Thoracic aorta (tissue), 2 donors: ENCODE measurements at regions not wholly inside any gene's neighbourhood (a gene's known extent, or its start where the extent isn't known, plus 50 kb on each side); places are given as distances from the start of the nearest gene placed in this dataset.

Experiments
- ATAC-seq: fragments of 150-250 bp; one replicate; pipeline ENCODE4 v1.8.0; 2017; ENCODE audit warnings: low read depth; ENCODE audit not compliant: insufficient number of reproducible peaks, low FRiP score
- DNase-seq: peaks from one replicate; pipeline ENCODE4 v3.0.0-alpha.2; 2020; ENCODE audit warnings: low spot score
- H3K27ac ChIP-seq, 2 donors: fragments of 200-600 bp; sonication (generic); 1 replicate in 1 of 2; 2 replicates in 1 of 2; pipeline ENCODE4 v1.5.1; 2016; ENCODE audit warnings: mild to moderate bottlenecking in 2 of 2, moderate library complexity in 2 of 2
- H3K27me3 ChIP-seq: fragments of 200-600 bp; sonication (generic); replicated peaks from 2 replicates; pipeline ENCODE4 v1.6.0; 2016; ENCODE audit warnings: mild to moderate bottlenecking; ENCODE audit not compliant: insufficient read depth
- H3K36me3 ChIP-seq: fragments of 200-600 bp; sonication (generic); one replicate; pipeline ENCODE4 v1.5.1; 2016
- H3K4me1 ChIP-seq, 2 donors: fragments of 200-600 bp; sonication (generic); 1 replicate in 1 of 2; 2 replicates in 1 of 2; pipeline versions ENCODE4 v1.5.1 to v1.6.0; 2016; ENCODE audit warnings: low read depth in 2 of 2, mild to moderate bottlenecking in 1 of 2; ENCODE audit not compliant: control insufficient read depth in 1 of 2
- H3K4me3 ChIP-seq: fragments of 200-600 bp; sonication (generic); 2 replicates; pipeline ENCODE4 v1.5.1; 2016; ENCODE audit warnings: mild to moderate bottlenecking
- H3K9me3 ChIP-seq: fragments of 200-600 bp; sonication (generic); 2 replicates; pipeline ENCODE4 v1.5.1; 2016
- TF ChIP-seq, protein P1 (sequence below): fragments of 200-600 bp; sonication (generic); IDR thresholded peaks from one replicate; pipeline ENCODE4 v1.5.1; 2019; ENCODE audit warnings: antibody characterized with exemption

DNA sequence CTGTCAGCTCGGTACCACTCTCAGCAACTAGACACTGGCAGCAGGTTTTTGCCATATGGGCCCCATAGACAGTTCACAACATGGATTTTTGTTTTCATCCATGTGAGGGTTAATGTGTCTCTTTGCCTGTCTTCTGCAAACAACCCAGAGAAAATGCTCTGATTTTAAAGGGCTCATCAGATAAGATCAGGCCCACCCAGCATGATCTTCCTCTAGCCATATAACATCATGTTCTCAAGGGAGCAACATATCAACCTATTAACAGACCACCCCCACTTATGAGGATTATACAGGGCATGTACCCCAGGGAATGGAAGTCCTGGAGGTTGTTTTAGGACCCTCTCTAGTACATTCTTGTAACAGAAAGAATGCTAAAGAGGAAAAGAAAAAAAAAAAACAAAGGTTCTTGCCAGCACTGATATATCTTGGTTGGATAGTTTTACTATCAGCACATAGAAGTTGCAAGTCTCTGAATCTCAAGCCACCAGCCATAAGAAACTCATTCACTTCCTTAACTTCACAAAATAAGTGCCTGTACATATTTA lies 1015.1 kb downstream of the TLE4 start:
- H3K27me3 ChIP-seq: no peaks in the 10 kb centered on the region
- H3K4me1 ChIP-seq: no peaks in the 10 kb centered on the region
- DNase-seq (no peak), ATAC-seq (no peak)
- no peaks in the 10 kb centered on the region for H3K9me3 ChIP-seq
- no peaks in the 10 kb centered on the region for H3K36me3 ChIP-seq
- TF ChIP-seq, protein P1, sequence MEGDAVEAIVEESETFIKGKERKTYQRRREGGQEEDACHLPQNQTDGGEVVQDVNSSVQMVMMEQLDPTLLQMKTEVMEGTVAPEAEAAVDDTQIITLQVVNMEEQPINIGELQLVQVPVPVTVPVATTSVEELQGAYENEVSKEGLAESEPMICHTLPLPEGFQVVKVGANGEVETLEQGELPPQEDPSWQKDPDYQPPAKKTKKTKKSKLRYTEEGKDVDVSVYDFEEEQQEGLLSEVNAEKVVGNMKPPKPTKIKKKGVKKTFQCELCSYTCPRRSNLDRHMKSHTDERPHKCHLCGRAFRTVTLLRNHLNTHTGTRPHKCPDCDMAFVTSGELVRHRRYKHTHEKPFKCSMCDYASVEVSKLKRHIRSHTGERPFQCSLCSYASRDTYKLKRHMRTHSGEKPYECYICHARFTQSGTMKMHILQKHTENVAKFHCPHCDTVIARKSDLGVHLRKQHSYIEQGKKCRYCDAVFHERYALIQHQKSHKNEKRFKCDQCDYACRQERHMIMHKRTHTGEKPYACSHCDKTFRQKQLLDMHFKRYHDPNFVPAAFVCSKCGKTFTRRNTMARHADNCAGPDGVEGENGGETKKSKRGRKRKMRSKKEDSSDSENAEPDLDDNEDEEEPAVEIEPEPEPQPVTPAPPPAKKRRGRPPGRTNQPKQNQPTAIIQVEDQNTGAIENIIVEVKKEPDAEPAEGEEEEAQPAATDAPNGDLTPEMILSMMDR: no peak
- no peak overlapping the region for H3K4me3 ChIP-seq
- H3K27ac ChIP-seq: no peak overlapping the region

- TF ChIP-seq, protein P1: no peak
These were observed 1000.2 kb downstream of the TLE4 start for GRCh38 chr9:80571953-80572352.

DNA sequence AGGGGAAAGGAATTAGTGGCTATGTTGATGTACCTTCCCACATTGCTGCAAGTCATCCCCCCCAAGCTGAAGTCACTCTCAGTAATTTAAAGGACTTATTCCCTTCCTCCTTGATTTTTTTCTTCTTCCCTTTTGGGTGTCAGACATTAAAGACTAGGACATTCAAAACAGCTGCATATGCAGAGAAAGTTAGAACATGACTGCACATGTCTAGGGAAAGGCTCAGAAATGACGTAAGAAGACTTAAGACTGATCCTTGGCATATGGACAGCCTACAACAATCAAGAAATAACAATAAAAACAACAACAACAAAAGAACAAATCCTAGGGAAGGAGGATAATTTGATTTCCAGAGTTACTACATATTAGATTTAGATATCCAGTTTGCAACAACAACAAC lies 997.5 kb downstream of the TLE4 start:
- TF ChIP-seq, protein P1: no peak
- peaks cover 21% of the 10 kb centered on the region for H3K9me3 ChIP-seq

More at GRCh38 chr9:80571953-80572352, 1000.2 kb downstream of the TLE4 start:
- Histone ChIP-seq H3K4me1 (no peaks in the 10 kb centered on the region), H3K27me3 (no peaks in the 10 kb centered on the region), H3K27ac (no peak overlapping the region), H3K9me3 (peaks cover 21% of the 10 kb centered on the region), H3K4me3 (no peak overlapping the region), H3K36me3 (no peaks in the 10 kb centered on the region)
- DNase-seq (no peak), ATAC-seq (no peak)

DNA sequence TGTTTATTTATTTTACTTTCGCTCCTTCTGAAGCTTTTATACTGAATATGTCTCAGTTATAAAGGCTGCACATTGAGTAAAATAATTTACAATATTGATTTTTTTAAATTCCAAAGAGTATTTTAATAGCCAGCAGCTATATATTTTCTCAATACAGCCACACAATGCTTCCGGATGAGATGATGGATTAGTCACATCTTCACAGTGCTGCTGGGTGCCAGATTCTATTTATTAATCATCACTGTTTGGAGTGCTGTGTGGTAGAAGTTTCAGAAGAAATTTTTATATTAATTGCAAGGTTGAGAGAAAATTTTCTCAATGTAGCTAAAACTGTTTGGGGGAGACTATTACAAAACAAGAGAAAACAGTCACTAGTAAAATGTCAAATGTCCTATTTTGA lies 989.8 kb downstream of the TLE4 start:
- DNase-seq (no peak), ATAC-seq (no peak)
- Histone ChIP-seq H3K4me3 (no peak overlapping the region), H3K4me1 (no peaks in the 10 kb centered on the region), H3K9me3 (no peaks in the 10 kb centered on the region), H3K27me3 (no peaks in the 10 kb centered on the region), H3K27ac (no peak overlapping the region), H3K36me3 (no peaks in the 10 kb centered on the region)
- TF ChIP-seq, protein P1: no peak

More for the DNA sequence above, 997.5 kb downstream of the TLE4 start:
- Histone ChIP-seq H3K36me3 (no peaks in the 10 kb centered on the region), H3K27ac (no peak overlapping the region), H3K4me1 (no peaks in the 10 kb centered on the region), H3K4me3 (no peak overlapping the region), H3K27me3 (no peaks in the 10 kb centered on the region)
- no peak for DNase-seq
- ATAC-seq: no peak

DNA sequence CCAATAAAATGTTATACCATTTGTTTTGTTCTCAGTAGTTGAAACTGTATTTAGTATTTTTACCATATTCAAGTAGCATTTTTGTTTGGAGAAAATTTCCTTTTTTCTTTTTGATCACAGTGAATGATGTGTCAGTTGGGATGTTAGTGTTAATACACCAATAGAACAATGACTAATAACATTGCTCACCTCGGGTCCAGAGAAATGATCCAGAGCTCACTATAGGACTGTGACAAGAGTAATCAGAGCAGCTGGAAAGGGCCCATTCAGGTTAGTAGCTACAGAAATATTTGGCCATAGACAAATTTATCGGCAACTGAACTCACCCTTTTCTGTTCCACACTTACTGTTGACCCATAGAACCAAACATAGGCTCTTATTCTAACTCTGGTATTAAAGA lies 989.2 kb downstream of the TLE4 start:
- no peaks in the 10 kb centered on the region for H3K27me3 ChIP-seq
- H3K9me3 ChIP-seq: no peaks in the 10 kb centered on the region
- TF ChIP-seq, protein P1: no peak
- no peak for ATAC-seq
- no peaks in the 10 kb centered on the region for H3K4me1 ChIP-seq
- no peaks in the 10 kb centered on the region for H3K36me3 ChIP-seq
- DNase-seq: no peak
- no peak overlapping the region for H3K27ac ChIP-seq
- H3K4me3 ChIP-seq: no peak overlapping the region
